ENCODE measurements at regions not wholly inside any gene's neighbourhood (a gene's known extent, or its start where the extent isn't known, plus 50 kb on each side); places are given as distances from the start of the nearest gene placed in this dataset.
"Not testable (repeated sequence)": the region's sequence is repeated elsewhere in the genome, so short reads cannot be mapped to it uniquely, and the experiment has no call there.

- Histone ChIP-seq H3K9ac (ENCODE audit: low read depth, low read length) (no peak overlapping the region), H2AK9ac (replicated peaks; ENCODE audit: low read depth, low read length, poor library complexity) (no peak overlapping the region), H3K4ac (ENCODE audit: low read depth, low read length) (no peak overlapping the region), H3K4me3 (ENCODE audit: insufficient read depth, low read depth, low read length) (no peak overlapping the region), H3K9me3 (ENCODE audit: control insufficient read depth, insufficient read depth, low read length) (no peaks in the 10 kb centered on the region), H2AFZ (replicated peaks; ENCODE audit: low read length, poor library complexity) (no peak overlapping the region), H3K36me3 (ENCODE audit: control insufficient read depth, insufficient read depth, low read length) (no peaks in the 10 kb centered on the region), H3K4me2 (ENCODE audit: low read depth, low read length) (no peak overlapping the region), H4K91ac (ENCODE audit: insufficient read depth, low read depth, low read length) (no peak overlapping the region), H3K56ac (ENCODE audit: extremely low read depth, insufficient read depth, low read length) (no peak overlapping the region), H3K27ac (ENCODE audit: insufficient read depth, low read length) (no peak overlapping the region), H2BK120ac (ENCODE audit: low read depth, low read length) (no peak overlapping the region), H2BK15ac (ENCODE audit: low read depth, low read length) (no peak overlapping the region), H2AK5ac (ENCODE audit: low read depth, low read length) (no peak overlapping the region), H3K4me1 (ENCODE audit: control insufficient read depth, insufficient read depth, low read length) (no peaks in the 10 kb centered on the region), H3K9me1 (ENCODE audit: insufficient read depth, low read length) (no peaks in the 10 kb centered on the region), H4K5ac (ENCODE audit: low read depth, low read length) (no peak overlapping the region), H3K79me1 (ENCODE audit: low read depth in 1 of 2, low read length in 2 of 2) (no peaks in the 10 kb centered on the region), H3K18ac (ENCODE audit: low read depth, low read length) (no peak overlapping the region), H2BK5ac (ENCODE audit: low read depth, low read length, poor library complexity, severe bottlenecking) (no peak overlapping the region), H4K20me1 (ENCODE audit: insufficient read depth, low read length) (no peaks in the 10 kb centered on the region), H4K8ac (ENCODE audit: low read depth in 2 of 2, low read length in 2 of 2) (no peak overlapping the region), H2BK20ac (ENCODE audit: low read depth, low read length) (no peak overlapping the region), H3K27me3 (ENCODE audit: control insufficient read depth, insufficient read depth, low read length) (no peaks in the 10 kb centered on the region), H3K14ac (replicated peaks; ENCODE audit: low read depth, low read length) (no peak overlapping the region), H3K23ac (ENCODE audit: low read depth, low read length) (no peak overlapping the region)
- DNase-seq (no peak), ATAC-seq (ENCODE audit: low read depth) (no peak)
- CTCF ChIA-PET: no interaction called here
- POLR2A ChIA-PET (ENCODE audit: unreplicated experiment): no interaction called here
- intact Hi-C loops (cut with micrococcal nuclease) (no loop called here), in situ Hi-C loops (cut with MboI; ENCODE audit: low sequenced_read_pairs) (loop anchor here (25.0 kb wide), 1 partner anchor 1433 kb away; no protein-coding TSS in a partner anchor), dilution Hi-C loops (cut with HindIII; ENCODE audit: low sequenced_read_pairs, unreplicated experiment) (no loop called here)
- TF ChIP-seq MXI1 (IDR thresholded peaks at IDR 0.05; ENCODE audit: borderline replicate concordance, low read depth, low read length) (no peak), MAZ (IDR thresholded peaks at IDR 0.05; ENCODE audit: borderline replicate concordance, low read depth, low read length) (no peak), CTCF (conservative IDR thresholded peaks at IDR 0.05; ENCODE audit: low read depth, low read length) (no peak), RFX5 (IDR thresholded peaks at IDR 0.05; ENCODE audit: low read depth, low read length) (no peak), POLR2A (IDR thresholded peaks at IDR 0.05; ENCODE audit: low read depth, low read length) (no peak)
- BruUV-seq (replicated peaks): no TSS peak
These were observed 934.9 kb downstream of the KCNJ2 start for GRCh38 chr17:71104225-71104624.

GRCh38 chr17:71106056-71106455 lies 936.7 kb downstream of the KCNJ2 start:
- DNase-seq; CTCF ChIA-PET; H3K27ac ChIP-seq (ENCODE audit: insufficient read depth, low read length): not testable (repeated sequence)

More at GRCh38 chr17:71106056-71106455, 936.7 kb downstream of the KCNJ2 start:
- H3K9ac ChIP-seq (ENCODE audit: low read depth, low read length); H2AK5ac ChIP-seq (ENCODE audit: low read depth, low read length); H2AK9ac ChIP-seq (replicated peaks; ENCODE audit: low read depth, low read length, poor library complexity); H2AFZ ChIP-seq (replicated peaks; ENCODE audit: low read length, poor library complexity); POLR2A ChIA-PET (ENCODE audit: unreplicated experiment); H4K5ac ChIP-seq (ENCODE audit: low read depth, low read length); H4K8ac ChIP-seq (ENCODE audit: low read depth in 2 of 2, low read length in 2 of 2); H2BK5ac ChIP-seq (ENCODE audit: low read depth, low read length, poor library complexity, severe bottlenecking); H3K79me1 ChIP-seq (ENCODE audit: low read depth in 1 of 2, low read length in 2 of 2); intact Hi-C loops (cut with micrococcal nuclease); H4K91ac ChIP-seq (ENCODE audit: insufficient read depth, low read depth, low read length); dilution Hi-C loops (cut with HindIII; ENCODE audit: low sequenced_read_pairs, unreplicated experiment); H3K36me3 ChIP-seq (ENCODE audit: control insufficient read depth, insufficient read depth, low read length); H3K23ac ChIP-seq (ENCODE audit: low read depth, low read length); H4K20me1 ChIP-seq (ENCODE audit: insufficient read depth, low read length); ATAC-seq (ENCODE audit: low read depth); H3K9me1 ChIP-seq (ENCODE audit: insufficient read depth, low read length); H2BK15ac ChIP-seq (ENCODE audit: low read depth, low read length); H2BK20ac ChIP-seq (ENCODE audit: low read depth, low read length); BruUV-seq (replicated peaks); H2BK120ac ChIP-seq (ENCODE audit: low read depth, low read length); H3K4me1 ChIP-seq (ENCODE audit: control insufficient read depth, insufficient read depth, low read length); H3K4ac ChIP-seq (ENCODE audit: low read depth, low read length); H3K4me2 ChIP-seq (ENCODE audit: low read depth, low read length); H3K27me3 ChIP-seq (ENCODE audit: control insufficient read depth, insufficient read depth, low read length); H3K18ac ChIP-seq (ENCODE audit: low read depth, low read length); H3K14ac ChIP-seq (replicated peaks; ENCODE audit: low read depth, low read length); H3K9me3 ChIP-seq (ENCODE audit: control insufficient read depth, insufficient read depth, low read length); H3K56ac ChIP-seq (ENCODE audit: extremely low read depth, insufficient read depth, low read length); H3K4me3 ChIP-seq (ENCODE audit: insufficient read depth, low read depth, low read length): not testable (repeated sequence)
- in situ Hi-C loops (cut with MboI; ENCODE audit: low sequenced_read_pairs): loop anchor here (25.0 kb wide), 1 partner anchor 1431 kb away; no protein-coding TSS in a partner anchor

Measured in IMR-90 (cell line).